COLO829 (cell line): ENCODE measurements at regions not wholly inside any gene's neighbourhood (a gene's known extent, or its start where the extent isn't known, plus 50 kb on each side); places are given as distances from the start of the nearest gene placed in this dataset.
"Not testable (repeated sequence)": the region's sequence is repeated elsewhere in the genome, so short reads cannot be mapped to it uniquely, and the experiment has no call there.

Experiments used
- DNase-seq: peaks from one replicate; pipeline ENCODE4 v3.0.0; 2012; ENCODE audit warnings: low spot score

DNA sequence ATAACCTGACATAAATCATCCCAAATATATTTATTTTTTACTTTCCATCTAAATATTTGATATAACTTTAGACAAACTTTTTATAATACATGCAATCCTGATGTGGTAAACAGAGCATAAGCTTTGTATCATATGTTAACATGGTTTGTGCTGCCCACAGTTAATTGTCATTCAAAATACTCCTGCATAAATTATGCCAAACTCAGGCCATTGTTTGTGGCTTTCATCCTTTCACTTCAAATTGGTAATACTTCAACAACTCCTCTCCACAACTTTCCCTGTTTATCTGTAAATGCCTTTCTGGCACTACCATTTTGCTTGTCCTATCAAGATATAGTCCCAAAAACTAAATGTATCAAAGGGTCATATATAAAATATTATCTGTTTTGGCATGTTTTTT is 586.7 kb downstream of the HINT1 start:
- no peak for DNase-seq

- no peak for DNase-seq
Measured at GRCh38 chr5:130571076-130571475, 594.0 kb downstream of the HINT1 start.

DNA sequence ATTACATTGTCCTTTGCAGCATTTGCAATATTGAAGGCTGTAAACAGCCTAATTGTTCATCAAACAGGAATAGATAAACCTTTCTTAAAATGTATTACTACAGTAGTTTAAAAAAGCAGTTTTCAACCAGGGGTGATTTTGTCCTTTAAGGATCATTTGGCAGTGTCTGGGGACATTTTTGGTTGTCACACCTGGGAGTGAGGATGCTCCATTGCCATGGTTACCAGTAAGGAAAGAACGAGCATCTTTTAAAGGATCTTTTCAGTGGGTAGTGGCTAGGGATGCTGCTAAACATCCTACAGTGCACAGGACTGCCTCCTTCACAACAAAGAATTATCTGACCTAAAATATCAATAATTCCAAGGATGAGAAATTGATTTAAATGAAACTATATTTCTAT is 596.3 kb downstream of the HINT1 start:
- DNase-seq: no peak

DNA sequence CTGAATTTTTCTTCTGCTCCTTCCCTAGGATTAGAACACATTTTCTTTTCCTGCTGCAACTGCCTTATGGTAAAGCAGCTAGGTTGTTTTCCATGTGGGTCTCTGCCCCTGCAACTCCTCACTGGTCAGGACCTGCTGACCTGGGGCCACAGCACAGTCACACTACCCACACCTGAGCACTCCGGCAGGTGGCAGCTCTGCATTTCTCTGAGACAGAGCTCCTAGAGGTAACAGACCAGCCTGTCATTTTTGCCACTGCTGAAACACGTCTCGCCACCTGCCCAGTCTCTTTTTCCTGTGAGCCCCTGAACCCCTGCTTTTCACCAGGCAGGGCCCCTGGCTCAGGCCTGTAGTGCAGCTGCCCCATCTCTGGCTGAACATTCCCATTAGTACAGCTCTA is 609.6 kb downstream of the HINT1 start:
- no peak for DNase-seq

DNA sequence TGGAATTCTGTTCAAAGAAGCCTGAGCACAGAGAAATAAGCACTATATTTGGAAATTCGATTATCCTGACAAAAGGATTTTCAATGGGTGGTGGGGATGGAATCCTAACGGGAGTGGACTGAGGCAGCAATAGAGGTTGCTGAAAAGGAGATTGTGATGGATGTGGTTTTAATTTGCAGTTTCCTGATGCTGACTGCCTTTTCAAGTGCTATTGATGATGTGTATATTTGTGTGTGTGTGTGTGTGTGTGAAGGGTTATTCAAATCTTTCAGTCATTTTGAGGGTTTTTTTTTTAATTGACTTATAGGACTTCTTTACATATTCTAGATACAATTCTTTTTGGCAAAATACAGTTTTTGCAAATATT is 614.5 kb downstream of the HINT1 start:
- DNase-seq: no peak

DNA sequence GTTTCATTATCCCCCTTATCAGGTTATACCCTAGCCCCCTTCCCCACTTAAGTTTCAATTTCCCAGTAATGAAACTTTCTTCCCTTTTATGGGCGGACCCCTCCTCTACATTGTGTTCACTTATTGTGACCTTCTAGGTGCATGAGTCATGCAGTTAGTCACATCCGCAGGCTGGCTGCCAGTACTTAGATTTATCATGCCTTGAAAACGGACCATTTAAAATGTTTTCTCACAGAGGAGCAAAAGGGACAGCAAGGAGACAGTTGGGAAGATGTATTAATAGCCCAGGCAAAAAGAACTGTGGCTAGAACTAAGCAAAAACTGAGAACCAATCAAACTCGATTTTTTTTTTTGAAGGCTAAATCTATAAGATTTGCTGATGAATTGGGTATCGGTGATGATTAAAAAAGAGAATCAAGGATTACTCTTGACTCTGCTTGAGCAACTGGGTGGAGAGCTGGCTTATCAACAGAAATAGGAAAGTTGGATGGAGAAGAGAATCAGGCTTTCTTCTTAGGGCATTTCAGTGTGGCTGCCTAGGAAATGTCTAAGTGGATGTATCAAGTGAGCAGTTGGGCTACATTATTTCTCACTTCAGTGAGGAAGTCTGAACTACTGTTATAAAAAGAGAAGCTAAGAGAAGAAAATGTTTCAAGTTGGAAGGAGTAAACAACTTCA is 615.0 kb downstream of the HINT1 start:
- peak; percentile 35 for DNase-seq

- no peak for DNase-seq
Measured at GRCh38 chr5:130546211-130546610, 618.8 kb downstream of the HINT1 start.

DNA sequence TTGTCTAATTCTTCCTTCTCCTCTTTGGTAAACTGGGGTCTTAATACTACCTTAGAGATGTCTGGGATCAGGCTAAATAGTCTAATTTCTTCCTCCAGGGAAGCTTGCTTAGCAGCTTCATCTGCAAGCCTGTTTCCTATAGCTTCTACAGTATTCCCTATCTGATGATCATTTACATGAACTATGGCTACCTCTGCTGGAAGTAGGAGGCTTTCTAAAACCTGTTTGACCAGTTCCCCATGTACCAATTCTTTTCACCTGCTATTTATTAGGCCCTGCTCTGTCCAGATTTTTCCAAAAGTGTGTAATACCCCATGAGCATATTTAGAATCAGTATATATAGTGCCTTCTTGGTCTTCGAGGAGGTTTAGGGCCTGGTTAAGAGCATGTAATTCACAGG is 619.8 kb downstream of the HINT1 start:
- no peak for DNase-seq

DNA sequence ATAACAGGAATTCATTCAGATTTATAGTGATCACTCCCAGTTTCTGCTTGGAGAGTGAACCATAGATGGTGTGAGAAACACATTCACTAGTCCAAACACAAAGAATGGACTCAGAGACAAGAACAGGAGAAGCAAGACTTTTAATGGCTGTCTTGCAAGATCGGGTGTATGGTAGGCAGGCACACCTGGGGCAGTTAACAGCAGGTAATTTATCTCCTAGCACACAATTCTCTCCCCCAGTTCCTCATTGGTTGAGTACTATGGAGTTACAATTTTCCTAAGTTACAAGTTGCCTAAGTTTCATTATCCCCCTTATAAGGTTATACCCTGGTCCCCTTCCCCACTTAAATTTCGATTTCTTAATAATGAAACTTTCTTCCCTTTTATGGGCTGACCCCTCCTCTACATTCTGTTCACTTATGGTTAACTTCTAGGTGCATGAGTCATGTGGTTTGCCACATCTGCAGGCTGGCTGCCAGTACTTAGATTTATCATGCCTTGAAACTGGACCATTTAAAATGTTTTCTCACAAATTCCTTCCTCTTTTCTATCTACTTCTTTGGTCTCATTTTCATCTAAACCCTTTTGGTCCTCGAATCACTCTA is 623.3 kb downstream of the HINT1 start:
- DNase-seq: no peak

DNA sequence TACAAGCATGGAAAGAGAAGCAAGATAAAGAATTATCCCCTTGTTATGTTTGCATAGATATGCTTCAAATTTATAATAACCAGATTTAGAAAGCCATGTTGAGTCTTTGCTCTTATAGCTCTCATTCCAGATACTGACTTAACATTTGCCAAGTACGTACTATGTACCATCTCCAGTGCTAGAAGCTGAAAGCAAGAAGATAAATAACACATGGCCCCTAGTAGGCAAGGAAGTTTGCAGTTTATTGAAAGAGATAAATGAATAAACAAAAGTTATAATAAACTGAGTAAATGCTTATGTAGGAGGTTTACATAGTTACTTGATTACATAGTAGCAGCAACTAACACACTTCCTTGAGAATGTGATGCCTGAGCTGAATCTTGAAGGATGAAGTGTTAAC is 628.4 kb downstream of the HINT1 start:
- DNase-seq: no peak

GRCh38 chr5:130532786-130533185 is 628.5 kb downstream of the CHSY3 start:
- DNase-seq: no peak

DNA sequence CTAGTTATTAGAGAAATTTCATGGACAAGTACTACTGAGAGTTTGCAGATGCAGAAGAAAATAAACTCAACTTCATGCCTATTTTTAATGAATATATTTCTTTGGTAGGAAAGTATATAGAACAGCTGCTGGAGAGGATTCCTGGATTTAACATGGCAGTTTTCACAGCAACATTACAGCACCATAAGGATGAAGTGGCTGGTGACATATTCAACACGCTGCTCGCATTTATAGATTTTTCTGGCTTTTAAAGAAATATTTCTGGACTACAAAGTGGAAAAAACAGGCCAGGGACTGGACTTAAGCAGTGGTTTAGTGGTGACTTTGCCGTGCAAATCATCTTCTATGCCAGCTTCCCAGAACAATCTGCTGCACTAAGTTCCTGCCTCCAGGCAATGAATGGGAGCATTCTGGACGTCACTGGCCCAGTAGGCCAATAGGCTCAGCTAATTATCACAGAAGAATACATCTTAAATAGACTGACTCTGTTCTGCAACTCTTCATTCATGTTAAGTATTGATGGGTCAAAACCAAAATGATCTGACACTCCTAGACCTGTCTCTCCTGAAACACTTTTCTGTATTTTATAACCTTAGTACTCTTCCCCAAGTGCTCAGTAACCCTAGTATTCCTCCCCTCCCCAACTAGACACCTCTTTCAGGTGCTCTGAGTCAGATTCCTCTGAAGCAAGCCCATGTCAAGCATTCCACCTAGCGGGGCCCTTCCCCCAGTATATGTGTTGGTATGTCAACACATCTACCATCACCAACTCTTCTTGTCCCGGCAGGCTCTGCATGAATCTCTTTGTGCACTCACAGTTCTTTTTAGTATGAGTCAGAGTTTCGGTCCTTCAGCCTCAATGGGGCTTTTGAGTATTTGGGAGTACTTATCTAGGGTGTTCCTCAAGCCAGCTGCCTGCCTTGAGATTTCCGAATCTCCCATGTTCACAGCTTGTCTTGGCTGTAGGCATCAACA is 625.5 kb downstream of the CHSY3 start:
- DNase-seq: peak; percentile 40

- DNase-seq: no peak
Measured at GRCh38 chr5:130529111-130529510, 624.8 kb downstream of the CHSY3 start.

DNA sequence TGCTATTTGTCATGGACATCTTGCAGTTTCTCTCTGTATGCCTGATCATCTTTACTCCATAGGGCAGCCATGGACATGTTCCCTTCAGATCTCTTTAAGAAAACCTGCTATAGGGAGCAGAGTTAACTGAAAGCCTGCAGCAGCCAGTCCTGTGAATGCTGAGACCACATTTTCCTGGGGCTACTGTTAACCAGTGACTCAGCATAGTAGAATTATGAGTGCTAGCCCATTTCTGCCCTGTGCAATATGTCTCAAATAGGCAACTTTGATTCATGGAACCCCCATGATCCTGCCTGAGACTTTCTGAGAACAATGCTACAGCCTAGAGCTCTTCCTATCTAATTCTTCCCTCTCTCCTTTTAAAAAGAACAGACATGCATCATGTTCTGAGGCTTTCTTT is 624.2 kb downstream of the CHSY3 start:
- DNase-seq: no peak

DNA sequence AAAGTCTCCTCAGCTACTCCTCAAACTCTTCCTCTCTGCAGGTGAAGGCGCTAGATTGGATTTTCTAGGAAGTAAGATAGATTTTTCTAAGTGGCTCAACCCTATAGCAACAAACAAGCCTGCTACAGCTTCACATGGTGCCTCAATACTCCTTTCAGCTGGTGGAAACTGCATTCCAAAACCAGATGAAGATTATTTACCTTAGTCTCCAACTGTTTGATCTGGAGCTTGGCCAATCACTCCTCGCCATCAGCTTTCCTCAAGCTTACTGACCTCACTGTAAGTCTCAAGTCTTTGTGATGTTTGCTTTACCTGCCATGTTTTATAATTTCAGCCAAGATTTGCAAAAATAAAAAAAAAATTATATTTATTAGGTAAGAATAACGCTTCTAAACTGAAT is 622.4 kb downstream of the CHSY3 start:
- DNase-seq: no peak

DNA sequence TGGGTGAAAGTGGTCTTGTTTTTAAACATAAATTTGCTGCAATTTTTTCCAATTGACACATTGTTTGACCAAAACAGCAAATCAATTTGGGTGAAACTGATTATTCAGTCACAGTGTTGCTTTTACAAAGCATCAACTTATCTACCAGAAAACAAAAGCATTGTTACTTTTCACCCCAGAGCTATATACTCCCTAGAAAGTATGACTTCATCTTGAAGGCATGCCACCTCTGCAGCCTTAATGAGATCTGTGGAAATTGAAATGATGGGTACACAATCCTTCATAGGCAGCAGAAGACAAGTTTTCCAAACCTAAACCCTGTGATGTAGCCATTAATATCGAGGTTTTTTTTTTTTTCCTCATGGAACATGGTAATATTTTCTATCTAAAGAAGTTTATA is 615.9 kb downstream of the CHSY3 start:
- DNase-seq: no peak

DNA sequence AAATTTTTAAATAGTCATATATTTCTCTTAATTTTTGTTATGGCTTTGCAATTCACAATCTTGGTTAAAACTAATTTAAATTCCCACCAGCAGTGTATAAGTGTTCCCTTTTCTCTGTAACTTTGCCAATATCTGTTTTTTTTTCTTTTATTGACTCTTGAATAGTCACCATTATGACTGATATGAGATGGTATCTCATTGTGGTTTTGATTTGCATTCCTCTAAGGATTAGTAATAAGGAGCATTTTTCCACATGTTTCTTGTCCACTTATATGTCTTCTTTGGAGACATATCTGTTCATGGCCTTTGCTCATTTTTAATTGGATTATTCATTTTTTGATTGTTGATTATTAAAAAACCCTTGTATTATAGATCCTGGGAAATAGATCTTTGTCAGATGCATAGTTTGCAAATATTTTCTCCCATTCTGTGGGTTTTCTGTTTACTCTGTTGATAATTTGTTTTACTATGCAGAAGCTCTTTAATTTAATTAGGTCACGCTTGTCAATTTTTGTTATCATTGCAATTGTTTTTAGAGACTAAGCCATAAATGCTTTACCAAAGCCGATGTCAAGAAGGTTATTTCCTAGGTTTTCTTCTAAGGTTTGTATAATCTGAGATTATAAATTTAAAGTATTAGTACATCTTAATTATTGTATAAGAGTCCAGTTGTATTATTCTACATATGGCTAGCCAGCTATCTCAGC is 610.9 kb downstream of the CHSY3 start:
- peak; percentile 21 for DNase-seq

DNA sequence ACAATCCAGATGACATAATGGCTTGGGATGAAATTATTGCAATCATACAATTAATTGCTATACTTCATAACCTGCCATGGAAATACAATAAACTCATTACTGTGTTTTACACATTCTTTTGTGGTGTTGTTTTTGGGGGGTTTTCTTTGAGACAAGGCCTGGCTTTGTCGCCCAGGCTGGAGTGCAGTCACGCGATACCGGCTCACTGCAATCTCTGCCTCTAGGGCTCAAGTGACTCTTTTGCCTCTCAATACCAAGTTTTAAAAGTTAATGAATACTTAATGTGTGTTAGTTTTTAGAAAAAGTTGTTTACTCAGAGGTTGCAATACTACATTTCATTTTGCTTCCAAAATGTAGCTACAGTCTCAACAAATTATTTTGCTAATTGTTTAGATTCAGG is 598.4 kb downstream of the CHSY3 start:
- no peak for DNase-seq

DNA sequence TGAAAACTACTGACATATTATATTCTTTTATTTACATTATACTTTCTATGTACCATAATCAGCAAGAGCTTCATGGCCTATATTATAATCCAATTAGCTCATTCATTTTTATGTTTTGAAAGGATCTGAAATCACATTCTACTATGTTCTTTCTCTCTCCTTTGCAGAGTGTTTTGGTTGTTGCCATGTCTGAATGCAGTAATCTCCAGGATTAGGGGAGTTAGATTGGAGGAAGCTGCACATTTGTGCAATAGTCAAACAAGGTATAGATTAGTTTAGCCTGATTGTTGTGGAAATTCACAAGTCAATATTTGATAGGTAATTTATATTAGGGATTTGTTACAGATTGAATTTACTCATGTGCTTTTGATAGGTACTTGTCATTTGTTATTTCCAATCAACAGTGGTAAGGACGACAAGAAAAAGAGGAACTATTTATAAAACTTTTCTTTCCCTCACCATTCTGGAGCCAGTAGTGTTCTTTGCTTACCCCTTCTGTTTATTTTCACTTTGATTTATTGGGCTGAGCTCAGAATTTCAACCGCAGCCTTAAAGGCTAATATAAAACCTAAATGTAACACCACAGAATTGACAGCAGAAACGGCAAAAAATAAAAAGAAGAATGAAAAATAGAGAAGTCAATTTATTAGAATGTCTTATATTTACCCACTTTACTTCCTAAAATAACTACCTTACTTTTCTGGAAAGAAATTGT is 597.0 kb downstream of the CHSY3 start:
- DNase-seq: no peak

- not testable (repeated sequence) for DNase-seq
Measured at GRCh38 chr5:130500495-130500894, 596.2 kb downstream of the CHSY3 start.

DNA sequence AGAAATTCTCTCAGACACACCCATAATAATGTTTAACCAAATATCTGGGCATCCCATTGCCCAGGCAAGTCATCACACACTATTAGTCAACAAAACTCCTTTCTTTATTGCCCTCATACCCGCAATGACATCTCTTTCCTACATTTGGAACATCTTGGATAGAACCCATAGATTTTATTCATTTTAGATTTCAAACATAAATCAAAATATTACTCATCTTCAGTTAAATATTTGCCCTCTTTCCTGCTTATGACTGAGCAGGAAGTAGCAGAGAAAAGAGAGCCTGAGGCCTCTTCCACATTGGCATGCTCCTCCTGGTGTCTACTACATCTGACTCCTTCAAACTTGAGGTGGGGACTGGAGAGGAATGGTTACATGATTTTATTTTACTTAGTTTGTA is 592.0 kb downstream of the CHSY3 start:
- DNase-seq: no peak

DNA sequence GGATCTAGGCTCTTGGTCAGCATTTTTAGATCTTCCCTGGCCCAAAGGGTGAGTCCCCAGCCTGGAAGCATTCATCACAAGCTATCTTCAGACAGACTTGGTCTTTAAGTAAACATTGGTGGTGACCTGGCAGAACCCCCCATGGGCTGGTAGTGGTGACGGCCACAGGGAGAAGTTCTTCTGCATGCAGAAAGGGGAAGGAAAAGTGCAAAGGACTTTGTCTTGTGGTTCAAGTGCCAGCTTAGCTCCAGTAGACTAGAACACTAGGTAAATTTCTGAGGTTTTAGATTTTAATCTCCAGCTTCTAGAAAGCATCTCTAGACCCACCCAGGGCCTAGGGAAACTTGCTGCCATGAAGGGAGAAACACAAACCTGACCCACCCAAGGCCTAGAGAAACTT is 584.0 kb downstream of the CHSY3 start:
- DNase-seq: no peak
